Loucy (cell line): ENCODE measurements at regions not wholly inside any gene's neighbourhood (a gene's known extent, or its start where the extent isn't known, plus 50 kb on each side); places are given as distances from the start of the nearest gene placed in this dataset.

Source experiments
- EZH2phosphoT487 ChIP-seq: fragments of 200-600 bp; IDR thresholded peaks from 2 replicates; pipeline ENCODE4 v1.6.1; 2018; ENCODE audit warnings: antibody characterized with exemption, mild to moderate bottlenecking, moderate library complexity, borderline replicate concordance
- TF ChIP-seq, protein P1 (sequence below): fragments of 200-600 bp; sonication (generic); conservative IDR thresholded peaks from 2 replicates; pipeline ENCODE4 v1.5.1; 2014; ENCODE audit warnings: mild to moderate bottlenecking, antibody characterized with exemption, low read length

DNA sequence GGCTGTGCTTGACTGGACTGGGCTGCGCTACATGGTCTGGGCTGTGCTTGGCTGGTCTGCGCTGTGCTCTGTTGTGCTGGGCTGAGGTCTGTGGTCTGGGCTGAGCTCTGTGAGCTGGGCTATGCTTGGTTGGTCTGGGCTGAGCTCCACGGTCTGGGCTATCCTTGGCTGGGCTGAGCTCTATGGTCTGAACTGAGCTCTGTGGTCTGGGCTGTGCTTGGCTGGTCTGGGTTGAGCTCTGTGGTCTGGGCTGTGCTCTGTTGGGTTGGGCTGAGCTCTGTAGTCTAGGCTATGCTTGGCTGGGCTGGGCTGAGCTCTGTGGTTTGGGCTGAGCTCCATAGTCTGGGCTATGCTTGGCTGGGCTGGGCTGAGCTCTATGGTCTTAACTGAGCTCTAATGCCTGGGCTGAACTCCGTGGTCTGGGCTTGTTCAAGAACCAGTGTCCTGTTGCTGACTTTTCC lies 92.0 kb downstream of the PLXNA1 start:
- TF ChIP-seq, protein P1, sequence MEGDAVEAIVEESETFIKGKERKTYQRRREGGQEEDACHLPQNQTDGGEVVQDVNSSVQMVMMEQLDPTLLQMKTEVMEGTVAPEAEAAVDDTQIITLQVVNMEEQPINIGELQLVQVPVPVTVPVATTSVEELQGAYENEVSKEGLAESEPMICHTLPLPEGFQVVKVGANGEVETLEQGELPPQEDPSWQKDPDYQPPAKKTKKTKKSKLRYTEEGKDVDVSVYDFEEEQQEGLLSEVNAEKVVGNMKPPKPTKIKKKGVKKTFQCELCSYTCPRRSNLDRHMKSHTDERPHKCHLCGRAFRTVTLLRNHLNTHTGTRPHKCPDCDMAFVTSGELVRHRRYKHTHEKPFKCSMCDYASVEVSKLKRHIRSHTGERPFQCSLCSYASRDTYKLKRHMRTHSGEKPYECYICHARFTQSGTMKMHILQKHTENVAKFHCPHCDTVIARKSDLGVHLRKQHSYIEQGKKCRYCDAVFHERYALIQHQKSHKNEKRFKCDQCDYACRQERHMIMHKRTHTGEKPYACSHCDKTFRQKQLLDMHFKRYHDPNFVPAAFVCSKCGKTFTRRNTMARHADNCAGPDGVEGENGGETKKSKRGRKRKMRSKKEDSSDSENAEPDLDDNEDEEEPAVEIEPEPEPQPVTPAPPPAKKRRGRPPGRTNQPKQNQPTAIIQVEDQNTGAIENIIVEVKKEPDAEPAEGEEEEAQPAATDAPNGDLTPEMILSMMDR: no peak
- no peak for TF ChIP-seq EZH2phosphoT487
